ENCODE measurements at regions not wholly inside any gene's neighbourhood (a gene's known extent, or its start where the extent isn't known, plus 50 kb on each side); places are given as distances from the start of the nearest gene placed in this dataset.

- TF ChIP-seq CTCF (IDR thresholded peaks at IDR 0.05) (no peak), POLR2A (IDR thresholded peaks at IDR 0.05) (no peak)
These were observed 350.3 kb upstream of the ACTBL2 start for GRCh38 chr5:57832875-57833274.
